PFSK-1 (cell line): ENCODE measurements at regions not wholly inside any gene's neighbourhood (a gene's known extent, or its start where the extent isn't known, plus 50 kb on each side); places are given as distances from the start of the nearest gene placed in this dataset.

Experiments
- FOXP2 ChIP-seq: optimal IDR thresholded peaks from 2 replicates; pipeline ENCODE3; 2011; ENCODE audit warnings: borderline replicate concordance, control low read depth, inconsistent platforms; ENCODE audit not compliant: insufficient read depth; ENCODE audit errors: extremely low read length, extremely low read depth
- POLR2AphosphoS5 ChIP-seq: IDR thresholded peaks from 2 replicates; pipeline ENCODE4 v1.6.1; 2012; ENCODE audit warnings: low read depth, mild to moderate bottlenecking, control low read depth, low read length, moderate library complexity
- REST ChIP-seq, 2 experiments: IDR thresholded peaks; 2 replicates each; pipeline versions ENCODE4 v1.6.1 to v1.8.0; 2011 to 2012; ENCODE audit warnings: low read depth in 2 of 2, low read length in 2 of 2, control low read depth in 1 of 2, inconsistent platforms in 1 of 2, mild to moderate bottlenecking in 1 of 2, moderate library complexity in 1 of 2; ENCODE audit not compliant: insufficient read depth in 1 of 2
- SIN3A ChIP-seq: IDR thresholded peaks from 2 replicates; pipeline ENCODE4 v1.6.1; 2012; ENCODE audit warnings: mild to moderate bottlenecking, low read length, moderate library complexity, borderline replicate concordance; ENCODE audit not compliant: insufficient read depth
- TAF1 ChIP-seq: IDR thresholded peaks from 2 replicates; pipeline ENCODE4 v1.6.1; 2012; ENCODE audit warnings: low read length, control low read depth, borderline replicate concordance; ENCODE audit not compliant: insufficient read depth

- TF ChIP-seq FOXP2 (no peak), POLR2AphosphoS5 (no peak), REST (IDR thresholded peaks at IDR 0.05; ENCODE audit: insufficient read depth in 1 of 2, low read depth in 2 of 2, low read length in 2 of 2) (no peak), SIN3A (no peak), TAF1 (no peak)
These were observed 716.1 kb upstream of the WWC1 start for GRCh38 chr5:167575330-167575729.

- no peak for TF ChIP-seq TAF1
- TF ChIP-seq REST (IDR thresholded peaks at IDR 0.05; ENCODE audit: insufficient read depth in 1 of 2, low read depth in 2 of 2, low read length in 2 of 2) = no peak
- no peak for TF ChIP-seq SIN3A
- TF ChIP-seq FOXP2 = no peak
- no peak for TF ChIP-seq POLR2AphosphoS5
These were observed 715.3 kb upstream of the WWC1 start for GRCh38 chr5:167576126-167576525.

GRCh38 chr5:167576897-167577296, 714.5 kb upstream of the WWC1 start:
- TF ChIP-seq SIN3A (no peak), TAF1 (no peak), POLR2AphosphoS5 (no peak), REST (IDR thresholded peaks at IDR 0.05; ENCODE audit: insufficient read depth in 1 of 2, low read depth in 2 of 2, low read length in 2 of 2) (no peak), FOXP2 (no peak)

DNA sequence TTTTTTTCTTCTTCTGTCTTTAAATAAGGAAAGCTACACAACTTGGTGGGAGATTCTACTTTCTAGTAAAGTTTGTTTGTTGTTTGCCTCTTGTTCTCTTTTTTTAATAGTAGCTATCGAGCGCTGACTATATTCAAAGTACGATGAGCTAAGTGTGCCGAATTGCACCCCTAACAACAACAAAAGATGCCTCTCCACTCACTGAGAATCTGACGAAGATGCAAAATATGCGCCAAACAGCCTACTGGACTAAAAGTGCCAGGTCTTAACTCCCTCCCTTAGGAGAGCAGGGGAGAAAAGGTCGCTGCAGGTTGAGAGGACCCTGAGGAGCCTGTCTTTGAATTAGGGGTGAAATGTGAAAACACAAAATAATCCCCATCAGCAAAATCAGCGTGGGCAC, 713.8 kb upstream of the WWC1 start:
- TF ChIP-seq REST (IDR thresholded peaks at IDR 0.05; ENCODE audit: insufficient read depth in 1 of 2, low read depth in 2 of 2, low read length in 2 of 2) = no peak
- TF ChIP-seq TAF1 = no peak
- TF ChIP-seq POLR2AphosphoS5 = no peak
- no peak for TF ChIP-seq FOXP2
- no peak for TF ChIP-seq SIN3A
